ENCODE measurements at regions not wholly inside any gene's neighbourhood (a gene's known extent, or its start where the extent isn't known, plus 50 kb on each side); places are given as distances from the start of the nearest gene placed in this dataset.

DNA sequence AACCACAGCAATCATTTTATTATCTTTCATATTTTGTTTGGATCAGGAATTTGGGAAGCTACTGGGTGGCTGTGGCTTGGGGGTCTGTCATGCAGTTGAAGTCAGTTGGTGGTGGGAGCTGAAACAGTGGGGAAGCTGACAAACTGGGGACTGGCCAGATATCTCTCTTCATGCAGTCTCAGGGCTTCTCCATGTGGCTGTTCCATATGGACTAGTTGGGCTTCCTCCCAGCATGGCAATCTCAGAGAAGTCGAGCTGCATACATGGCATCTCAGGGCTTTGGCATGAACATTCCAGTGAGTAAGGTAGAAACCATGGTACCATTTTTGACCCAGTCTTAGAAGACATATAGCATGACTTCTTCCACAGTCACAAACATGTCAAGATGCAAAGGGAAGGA is 274.8 kb downstream of the ENC1 start:
- TF ChIP-seq TAF1 (IDR thresholded peaks at IDR 0.05; ENCODE audit: borderline replicate concordance, low read depth, low read length) (no peak), POLR2A (IDR thresholded peaks at IDR 0.05; ENCODE audit: low read depth, low read length) (no peak)
